T47D (cell line): ENCODE measurements at regions not wholly inside any gene's neighbourhood (a gene's known extent, or its start where the extent isn't known, plus 50 kb on each side); places are given as distances from the start of the nearest gene placed in this dataset.

ENCODE experiments used
- DNase-seq, 2 experiments: peaks; one replicate each; pipeline versions ENCODE4 v3.0.0 to v3.0.0-alpha.2; 2011 to 2012; ENCODE audit warnings: low read depth in 1 of 2, low spot score in 1 of 2
- JUND ChIP-seq: IDR thresholded peaks from 2 replicates; pipeline ENCODE4 v1.6.1; 2012; ENCODE audit warnings: low read depth
- in situ Hi-C: cut with HindIII; loops from 2 replicates; pipeline ENCODE4 v1.10.0; 2016; ENCODE audit warnings: low sequenced_read_pairs, low pct_unique_long_range_greater_than_20kb

- no peak for DNase-seq
- TF ChIP-seq JUND: no peak
- in situ Hi-C loops: no loop called here
These were observed 252.2 kb upstream of the RAB6C start for GRCh38 chr2:129727286-129727685.

- in situ Hi-C loops: no loop called here
- no peak for DNase-seq
- TF ChIP-seq JUND: no peak
These were observed 251.2 kb upstream of the RAB6C start for GRCh38 chr2:129728035-129728972.

DNA sequence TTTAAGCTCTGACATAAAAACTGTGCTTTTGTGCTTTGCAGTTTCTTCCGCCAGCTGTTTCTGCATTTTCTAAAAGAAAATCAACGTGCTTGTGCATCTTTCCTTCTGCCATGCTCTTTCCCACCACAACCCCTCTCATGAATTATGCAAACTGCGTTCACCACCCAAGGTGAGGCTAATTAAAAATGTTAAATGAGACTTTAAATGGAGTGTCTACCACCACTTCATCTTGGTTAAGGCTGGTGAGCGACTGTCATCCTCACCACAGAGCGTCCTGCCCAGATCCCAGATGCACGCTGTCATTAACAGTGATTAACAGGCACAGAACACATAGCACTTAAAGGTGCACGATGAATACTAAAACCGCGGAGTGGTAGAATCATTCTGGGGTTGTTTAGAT lies 250.5 kb upstream of the RAB6C start:
- TF ChIP-seq JUND: no peak
- no peak for DNase-seq
- in situ Hi-C loops: no loop called here

DNA sequence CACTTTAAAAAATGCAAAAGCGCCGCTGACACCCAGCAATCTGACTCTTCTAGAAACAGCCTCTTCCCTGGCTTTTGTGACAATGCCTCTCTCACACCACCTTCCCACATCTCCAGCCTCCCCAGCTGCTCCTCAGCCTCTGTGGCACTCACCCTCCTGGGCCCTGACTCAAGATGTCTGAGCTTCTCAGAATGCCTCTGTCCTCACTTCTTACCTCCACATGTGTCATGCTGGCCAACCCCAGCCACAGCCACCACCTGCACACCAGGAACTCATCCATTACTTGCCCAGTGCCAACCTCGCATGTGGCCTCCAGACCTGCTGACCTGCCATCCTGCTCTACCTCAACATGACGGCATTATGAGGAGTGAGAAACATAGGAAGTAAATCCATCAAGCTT lies 249.8 kb upstream of the RAB6C start:
- TF ChIP-seq JUND: no peak
- in situ Hi-C loops: no loop called here
- DNase-seq: no peak

GRCh38 chr2:129730979-129731378 lies 248.5 kb upstream of the RAB6C start:
- in situ Hi-C loops: no loop called here
- DNase-seq: no peak
- TF ChIP-seq JUND: no peak

- no peak for DNase-seq
- TF ChIP-seq JUND: no peak
- in situ Hi-C loops: no loop called here
These were observed 247.4 kb upstream of the RAB6C start for GRCh38 chr2:129731907-129732629.

DNA sequence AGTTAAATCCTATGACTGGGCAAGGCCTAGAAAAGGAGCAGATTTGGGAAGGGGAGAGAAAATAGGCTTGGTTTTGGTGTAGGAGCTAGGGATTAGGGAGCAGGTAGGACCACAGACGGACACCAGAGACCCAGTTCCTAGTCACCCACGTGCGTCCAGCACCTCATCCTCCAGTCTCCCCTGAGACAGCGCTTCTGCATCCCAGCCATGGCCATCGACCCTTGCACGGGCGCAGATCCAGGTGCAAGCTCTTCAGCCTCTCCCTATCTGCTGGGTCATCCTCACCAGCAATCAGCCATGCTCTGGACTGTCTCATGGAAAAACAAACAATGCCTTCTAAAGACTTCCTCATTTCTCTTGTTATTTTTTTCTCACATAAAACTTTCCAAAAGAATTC lies 246.8 kb upstream of the RAB6C start:
- TF ChIP-seq JUND: no peak
- in situ Hi-C loops: no loop called here

GRCh38 chr2:129733041-129733440 lies 246.4 kb upstream of the RAB6C start:
- DNase-seq: no peak
- in situ Hi-C loops: no loop called here
- TF ChIP-seq JUND: no peak

More for the DNA sequence above, 246.8 kb upstream of the RAB6C start:
- no peak for DNase-seq

DNA sequence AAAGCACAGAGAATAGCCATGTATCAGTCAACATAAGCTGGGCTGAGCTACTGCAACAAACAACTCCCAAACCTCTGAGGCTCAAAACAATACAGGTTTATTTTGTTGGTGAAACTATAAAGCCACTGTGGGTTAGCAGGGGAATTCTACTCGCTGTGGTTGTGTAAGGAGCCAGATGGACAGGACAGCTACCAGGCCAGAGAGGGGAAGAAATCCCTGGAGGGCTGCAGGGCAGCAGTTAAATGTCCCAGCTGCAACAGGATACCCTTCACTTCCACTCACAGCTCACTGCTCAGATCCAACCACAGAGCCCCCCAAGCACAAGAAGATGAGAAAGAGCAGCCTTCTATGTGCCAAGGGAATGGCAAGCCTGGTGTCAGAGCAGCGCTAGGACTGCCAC lies 245.9 kb upstream of the RAB6C start:
- no peak for DNase-seq
- no peak for TF ChIP-seq JUND
- in situ Hi-C loops: no loop called here

- DNase-seq: no peak
- TF ChIP-seq JUND: no peak
- in situ Hi-C loops: no loop called here
These were observed 245.0 kb upstream of the RAB6C start for GRCh38 chr2:129734343-129735034.

- no peak for TF ChIP-seq JUND
- DNase-seq: no peak
- in situ Hi-C loops: no loop called here
These were observed 243.9 kb upstream of the RAB6C start for GRCh38 chr2:129735576-129735975.

GRCh38 chr2:129737660-129738527 lies 241.6 kb upstream of the RAB6C start:
- no peak for TF ChIP-seq JUND
- DNase-seq: no peak
- in situ Hi-C loops: no loop called here
